ENCODE measurements at regions not wholly inside any gene's neighbourhood (a gene's known extent, or its start where the extent isn't known, plus 50 kb on each side); places are given as distances from the start of the nearest gene placed in this dataset.

DNA sequence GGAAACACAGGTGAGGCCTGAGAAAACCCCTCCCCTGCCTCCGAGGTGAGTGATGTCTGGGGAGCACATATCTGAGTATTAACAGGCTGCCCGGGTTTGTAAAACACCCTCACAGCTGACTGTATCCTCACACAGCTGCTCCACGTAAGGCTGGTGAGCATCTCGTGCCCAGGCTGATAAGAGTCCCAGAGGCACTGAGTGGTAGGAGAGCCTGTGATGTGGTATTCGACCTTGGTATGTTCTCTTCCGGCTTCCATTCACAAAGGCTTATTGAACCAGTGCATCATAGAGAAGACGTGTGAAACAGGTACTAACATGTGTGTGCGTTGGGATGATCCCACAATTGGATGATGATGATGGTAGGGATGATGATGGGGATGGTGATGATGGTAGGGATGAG lies 71.7 kb downstream of the RASSF10 start:
- no peaks in the 10 kb centered on the region for H3K4me1 ChIP-seq (ENCODE audit: control insufficient read depth, insufficient read depth, low read length)
- intact Hi-C loops (cut with micrococcal nuclease) (no loop called here), dilution Hi-C loops (cut with HindIII; ENCODE audit: low sequenced_read_pairs, unreplicated experiment) (no loop called here), in situ Hi-C loops (cut with MboI; ENCODE audit: low sequenced_read_pairs) (no loop called here)
- no peaks in the 10 kb centered on the region for H3K79me1 ChIP-seq (ENCODE audit: low read depth in 1 of 2, low read length in 2 of 2)
- H3K56ac ChIP-seq (ENCODE audit: extremely low read depth, insufficient read depth, low read length): no peak overlapping the region
- no peak overlapping the region for H3K18ac ChIP-seq (ENCODE audit: low read depth, low read length)
- DNase-seq (no peak), ATAC-seq (ENCODE audit: low read depth) (no peak)
- no peak overlapping the region for H3K23ac ChIP-seq (ENCODE audit: low read depth, low read length)
- no peak overlapping the region for H2BK5ac ChIP-seq (ENCODE audit: low read depth, low read length, poor library complexity, severe bottlenecking)
- no peak overlapping the region for H3K27ac ChIP-seq (ENCODE audit: insufficient read depth, low read length)
- H3K4ac ChIP-seq (ENCODE audit: low read depth, low read length): no peak overlapping the region
- no peak overlapping the region for H2BK20ac ChIP-seq (ENCODE audit: low read depth, low read length)
- no peak overlapping the region for H3K9ac ChIP-seq (ENCODE audit: low read depth, low read length)
- no peak overlapping the region for H2BK15ac ChIP-seq (ENCODE audit: low read depth, low read length)
- no peaks in the 10 kb centered on the region for H3K9me1 ChIP-seq (ENCODE audit: insufficient read depth, low read length)
- H3K14ac ChIP-seq (replicated peaks; ENCODE audit: low read depth, low read length): no peak overlapping the region
- H3K9me3 ChIP-seq (ENCODE audit: control insufficient read depth, insufficient read depth, low read length): no peaks in the 10 kb centered on the region
- peaks cover 71% of the 10 kb centered on the region for H3K27me3 ChIP-seq (ENCODE audit: control insufficient read depth, insufficient read depth, low read length)
- no peak overlapping the region for H4K91ac ChIP-seq (ENCODE audit: insufficient read depth, low read depth, low read length)
- H3K4me2 ChIP-seq (ENCODE audit: low read depth, low read length): no peak overlapping the region
- no peaks in the 10 kb centered on the region for H3K36me3 ChIP-seq (ENCODE audit: control insufficient read depth, insufficient read depth, low read length)
- TF ChIP-seq, protein P1, sequence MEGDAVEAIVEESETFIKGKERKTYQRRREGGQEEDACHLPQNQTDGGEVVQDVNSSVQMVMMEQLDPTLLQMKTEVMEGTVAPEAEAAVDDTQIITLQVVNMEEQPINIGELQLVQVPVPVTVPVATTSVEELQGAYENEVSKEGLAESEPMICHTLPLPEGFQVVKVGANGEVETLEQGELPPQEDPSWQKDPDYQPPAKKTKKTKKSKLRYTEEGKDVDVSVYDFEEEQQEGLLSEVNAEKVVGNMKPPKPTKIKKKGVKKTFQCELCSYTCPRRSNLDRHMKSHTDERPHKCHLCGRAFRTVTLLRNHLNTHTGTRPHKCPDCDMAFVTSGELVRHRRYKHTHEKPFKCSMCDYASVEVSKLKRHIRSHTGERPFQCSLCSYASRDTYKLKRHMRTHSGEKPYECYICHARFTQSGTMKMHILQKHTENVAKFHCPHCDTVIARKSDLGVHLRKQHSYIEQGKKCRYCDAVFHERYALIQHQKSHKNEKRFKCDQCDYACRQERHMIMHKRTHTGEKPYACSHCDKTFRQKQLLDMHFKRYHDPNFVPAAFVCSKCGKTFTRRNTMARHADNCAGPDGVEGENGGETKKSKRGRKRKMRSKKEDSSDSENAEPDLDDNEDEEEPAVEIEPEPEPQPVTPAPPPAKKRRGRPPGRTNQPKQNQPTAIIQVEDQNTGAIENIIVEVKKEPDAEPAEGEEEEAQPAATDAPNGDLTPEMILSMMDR (conservative IDR thresholded peaks at IDR 0.05; ENCODE audit: low read depth, low read length): no peak
- TF ChIP-seq MAFK (IDR thresholded peaks at IDR 0.05; ENCODE audit: low read depth, low read length): no peak
- no peak for TF ChIP-seq CEBPB (IDR thresholded peaks at IDR 0.05; ENCODE audit: low read depth, low read length)
- no peak for TF ChIP-seq RCOR1 (IDR thresholded peaks at IDR 0.05; ENCODE audit: insufficient replicate concordance, low read length)
- TF ChIP-seq RFX5 (IDR thresholded peaks at IDR 0.05; ENCODE audit: low read depth, low read length): no peak
- TF ChIP-seq, protein P2, sequence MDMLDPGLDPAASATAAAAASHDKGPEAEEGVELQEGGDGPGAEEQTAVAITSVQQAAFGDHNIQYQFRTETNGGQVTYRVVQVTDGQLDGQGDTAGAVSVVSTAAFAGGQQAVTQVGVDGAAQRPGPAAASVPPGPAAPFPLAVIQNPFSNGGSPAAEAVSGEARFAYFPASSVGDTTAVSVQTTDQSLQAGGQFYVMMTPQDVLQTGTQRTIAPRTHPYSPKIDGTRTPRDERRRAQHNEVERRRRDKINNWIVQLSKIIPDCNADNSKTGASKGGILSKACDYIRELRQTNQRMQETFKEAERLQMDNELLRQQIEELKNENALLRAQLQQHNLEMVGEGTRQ (IDR thresholded peaks at IDR 0.05; ENCODE audit: low read depth, low read length): no peak
- no peak for TF ChIP-seq FOS (IDR thresholded peaks at IDR 0.05; ENCODE audit: low read depth, low read length)
- ChIA-PET POLR2A (ENCODE audit: unreplicated experiment) (no interaction called here), CTCF (no interaction called here)
- no peak overlapping the region for H4K5ac ChIP-seq (ENCODE audit: low read depth, low read length)
- H3K4me3 ChIP-seq (ENCODE audit: insufficient read depth, low read depth, low read length): no peak overlapping the region
- H2AK5ac ChIP-seq (ENCODE audit: low read depth, low read length): no peak overlapping the region
- H2AFZ ChIP-seq (replicated peaks; ENCODE audit: low read length, poor library complexity): no peak overlapping the region
- no peak overlapping the region for H2AK9ac ChIP-seq (replicated peaks; ENCODE audit: low read depth, low read length, poor library complexity)
- 72% methylated on average over 4 of the region's 8 CpGs; no CpG with 5 or more reads in 1 of the 2 experiments for WGBS, 2 experiments (ENCODE audit: extremely low coverage in 2 of 2, insufficient read length in 1 of 2)
- H4K8ac ChIP-seq (ENCODE audit: low read depth in 2 of 2, low read length in 2 of 2): no peak overlapping the region
- no peak overlapping the region for H2BK120ac ChIP-seq (ENCODE audit: low read depth, low read length)
- no peaks in the 10 kb centered on the region for H4K20me1 ChIP-seq (ENCODE audit: insufficient read depth, low read length)
- no TSS peak for BruUV-seq (replicated peaks)

All from IMR-90 (cell line).